ENCODE measurements at regions not wholly inside any gene's neighbourhood (a gene's known extent, or its start where the extent isn't known, plus 50 kb on each side); places are given as distances from the start of the nearest gene placed in this dataset.

- TF ChIP-seq NRF1 (IDR thresholded peaks at IDR 0.05; ENCODE audit: low read depth, low read length): no peak
Measured at GRCh38 chr1:102071451-102071850, 74.7 kb upstream of the OLFM3 start (continued).

DNA sequence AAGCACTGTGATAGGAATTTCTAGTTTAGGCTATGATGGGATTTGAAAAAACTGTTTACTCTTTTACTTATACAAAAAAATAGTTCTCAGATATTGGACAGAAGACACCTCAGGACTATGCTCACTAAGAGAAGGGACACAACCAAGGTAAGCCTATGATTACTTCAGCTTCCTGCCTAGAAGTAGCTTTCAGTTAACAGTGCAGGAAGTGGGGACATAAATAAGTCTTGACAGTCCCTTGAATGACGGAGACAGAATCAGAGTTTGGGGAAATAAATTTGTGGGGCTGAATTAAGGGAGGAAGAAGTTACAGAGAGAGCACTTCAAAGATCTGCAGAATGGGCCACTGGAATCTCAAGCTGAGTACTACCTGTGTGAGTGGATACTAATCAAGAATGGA is 53.8 kb upstream of the OLFM3 start:
- no peaks in the 10 kb centered on the region for H3K4me1 ChIP-seq (replicated peaks in 1 of 4; ENCODE audit: control insufficient read depth in 3 of 4, insufficient read depth in 4 of 4, low read length in 3 of 4)
- CTCF ChIA-PET (ENCODE audit: partially characterized antibody): no interaction called here
- POLR2A ChIA-PET (ENCODE audit: partially characterized antibody): no interaction called here

More for the DNA sequence above, 53.8 kb upstream of the OLFM3 start:
- Histone ChIP-seq H3K18ac (ENCODE audit: extremely low read depth, low read length) (no peak overlapping the region), H4K20me1 (replicated peaks in 1 of 2; ENCODE audit: control insufficient read depth in 1 of 2, insufficient read depth in 2 of 2, low read length in 2 of 2) (no peaks in the 10 kb centered on the region), H3K23ac (ENCODE audit: insufficient read length) (no peak overlapping the region), H3K79me2 (ENCODE audit: control insufficient read depth in 1 of 2, insufficient read depth in 2 of 2, low read length in 2 of 2) (no peaks in the 10 kb centered on the region), H2BK120ac (replicated peaks; ENCODE audit: low read depth, low read length) (no peak overlapping the region), H3K27ac (ENCODE audit: low read depth, low read length) (no peak overlapping the region), H2BK15ac (ENCODE audit: low read length) (no peak overlapping the region), H3K79me1 (ENCODE audit: low read depth, low read length) (no peaks in the 10 kb centered on the region), H3K36me3 (ENCODE audit: control insufficient read depth in 2 of 4, insufficient read depth in 4 of 4, low read length in 3 of 4) (no peaks in the 10 kb centered on the region), H3K9ac (replicated peaks in 1 of 4; ENCODE audit: extremely low read depth in 1 of 4, low read depth in 3 of 4, low read length in 3 of 4) (no peak overlapping the region), H4K5ac (ENCODE audit: insufficient read length, low read depth, low read length) (no peak overlapping the region), H4K8ac (ENCODE audit: extremely low read depth, insufficient read depth, low read length) (no peak overlapping the region), H3K4ac (replicated peaks; ENCODE audit: insufficient read length, low read depth, low read length) (no peak overlapping the region), H3K4me3 (ENCODE audit: extremely low read depth in 1 of 4, insufficient read depth in 2 of 4, low read depth in 3 of 4, low read length in 4 of 4) (no peak overlapping the region), H3K27me3 (replicated peaks in 1 of 4; ENCODE audit: control insufficient read depth in 3 of 4, extremely low read depth in 1 of 4, insufficient read depth in 3 of 4, low read length in 3 of 4) (no peaks in the 10 kb centered on the region), H2AK5ac (ENCODE audit: low read depth, low read length) (no peak overlapping the region), H4K91ac (replicated peaks; ENCODE audit: insufficient read length, low read length) (no peak overlapping the region), H3K23me2 (ENCODE audit: low read depth, low read length) (no peaks in the 10 kb centered on the region), H2BK20ac (ENCODE audit: low read length) (no peak overlapping the region), H3K9me3 (ENCODE audit: insufficient read depth in 2 of 2, low read depth in 1 of 2, low read length in 1 of 2) (no peaks in the 10 kb centered on the region), H3K4me2 (ENCODE audit: insufficient read depth in 1 of 2, low read depth in 2 of 2, low read length in 2 of 2) (no peak overlapping the region), H2BK12ac (ENCODE audit: low read depth, low read length) (no peak overlapping the region), H2AFZ (ENCODE audit: low read length) (no peak overlapping the region), H3K14ac (ENCODE audit: insufficient read length) (no peak overlapping the region), H3K56ac (replicated peaks; ENCODE audit: insufficient read length, low read depth, low read length) (no peak overlapping the region), H2BK5ac (ENCODE audit: low read depth, low read length) (no peak overlapping the region)
- WGBS, 2 experiments (ENCODE audit: extremely low coverage in 1 of 2, insufficient coverage in 1 of 2, insufficient read length in 1 of 2, insufficient replicate concordance in 2 of 2, low coverage in 1 of 2, low lambda C conversion rate in 2 of 2, missing lambda C conversion rate in 1 of 2): 86% methylated on average over 1 of the region's 1 CpG; no CpG with 5 or more reads in 1 of the 2 experiments
- DNase-seq (ENCODE audit: low read depth in 1 of 2, low spot score in 2 of 2): no peak
- no peak for FAIRE-seq
- TF ChIP-seq EZH2 (IDR thresholded peaks at IDR 0.05; ENCODE audit: low read depth, low read length, severe bottlenecking) (no peak), TEAD4 (IDR thresholded peaks at IDR 0.05; ENCODE audit: low read depth, low read length) (no peak), RAD21 (IDR thresholded peaks at IDR 0.05 in 1 of 2, conservative IDR thresholded peaks at IDR 0.05 in 1 of 2; ENCODE audit: low read depth in 2 of 2, low read length in 2 of 2) (no peak), SUZ12 (IDR thresholded peaks at IDR 0.05; ENCODE audit: low read length) (no peak)

Measured in H1 (cell line).